ENCODE measurements at regions not wholly inside any gene's neighbourhood (a gene's known extent, or its start where the extent isn't known, plus 50 kb on each side); places are given as distances from the start of the nearest gene placed in this dataset.

GRCh38 chr14:97726676-97727075 is 929.5 kb downstream of the VRK1 start:
- no peak overlapping the region for H3K4me3 ChIP-seq (replicated peaks; ENCODE audit: insufficient read depth, low read length)
- no peaks in the 10 kb centered on the region for H3K27me3 ChIP-seq (ENCODE audit: insufficient read depth, poor library complexity, severe bottlenecking)
- DNase-seq (ENCODE audit: low read depth in 1 of 2, low spot score in 1 of 2): no peak
- TF ChIP-seq SPI1 (IDR thresholded peaks at IDR 0.05; ENCODE audit: borderline replicate concordance, low read depth): no peak
- no peak for TF ChIP-seq POLR2AphosphoS5 (IDR thresholded peaks at IDR 0.05; ENCODE audit: low read depth)
- no peak for TF ChIP-seq CTCF (IDR thresholded peaks at IDR 0.05; ENCODE audit: insufficient read depth, low read length)
- TF ChIP-seq GABPA (IDR thresholded peaks at IDR 0.05; ENCODE audit: low read depth): no peak
- TF ChIP-seq REST (IDR thresholded peaks at IDR 0.05; ENCODE audit: insufficient replicate concordance, low read depth): no peak
- H3K27ac ChIP-seq (replicated peaks): no peak overlapping the region

- TF ChIP-seq CTCF (IDR thresholded peaks at IDR 0.05; ENCODE audit: insufficient read depth, low read length) (no peak), SPI1 (IDR thresholded peaks at IDR 0.05; ENCODE audit: borderline replicate concordance, low read depth) (no peak), POLR2AphosphoS5 (IDR thresholded peaks at IDR 0.05; ENCODE audit: low read depth) (no peak), REST (IDR thresholded peaks at IDR 0.05; ENCODE audit: insufficient replicate concordance, low read depth) (no peak), GABPA (IDR thresholded peaks at IDR 0.05; ENCODE audit: low read depth) (no peak)
- no peak for DNase-seq (ENCODE audit: low read depth in 1 of 2, low spot score in 1 of 2)
- Histone ChIP-seq H3K4me3 (replicated peaks; ENCODE audit: insufficient read depth, low read length) (no peak overlapping the region), H3K27ac (replicated peaks) (no peak overlapping the region), H3K27me3 (ENCODE audit: insufficient read depth, poor library complexity, severe bottlenecking) (no peaks in the 10 kb centered on the region)
Observed at GRCh38 chr14:97730706-97731105, 933.5 kb downstream of the VRK1 start.

- no peak for DNase-seq (ENCODE audit: low read depth in 1 of 2, low spot score in 1 of 2)
- H3K4me3 ChIP-seq (replicated peaks; ENCODE audit: insufficient read depth, low read length): no peak overlapping the region
- TF ChIP-seq GABPA (IDR thresholded peaks at IDR 0.05; ENCODE audit: low read depth) (no peak), POLR2AphosphoS5 (IDR thresholded peaks at IDR 0.05; ENCODE audit: low read depth) (no peak), SPI1 (IDR thresholded peaks at IDR 0.05; ENCODE audit: borderline replicate concordance, low read depth) (no peak), CTCF (IDR thresholded peaks at IDR 0.05; ENCODE audit: insufficient read depth, low read length) (no peak), REST (IDR thresholded peaks at IDR 0.05; ENCODE audit: insufficient replicate concordance, low read depth) (no peak)
- no peak overlapping the region for H3K27ac ChIP-seq (replicated peaks)
- H3K27me3 ChIP-seq (ENCODE audit: insufficient read depth, poor library complexity, severe bottlenecking): no peaks in the 10 kb centered on the region
Observed at GRCh38 chr14:97731800-97732199, 934.6 kb downstream of the VRK1 start.
